ENCODE measurements at regions not wholly inside any gene's neighbourhood (a gene's known extent, or its start where the extent isn't known, plus 50 kb on each side); places are given as distances from the start of the nearest gene placed in this dataset.
"Not testable (repeated sequence)": the region's sequence is repeated elsewhere in the genome, so short reads cannot be mapped to it uniquely, and the experiment has no call there.

DNA sequence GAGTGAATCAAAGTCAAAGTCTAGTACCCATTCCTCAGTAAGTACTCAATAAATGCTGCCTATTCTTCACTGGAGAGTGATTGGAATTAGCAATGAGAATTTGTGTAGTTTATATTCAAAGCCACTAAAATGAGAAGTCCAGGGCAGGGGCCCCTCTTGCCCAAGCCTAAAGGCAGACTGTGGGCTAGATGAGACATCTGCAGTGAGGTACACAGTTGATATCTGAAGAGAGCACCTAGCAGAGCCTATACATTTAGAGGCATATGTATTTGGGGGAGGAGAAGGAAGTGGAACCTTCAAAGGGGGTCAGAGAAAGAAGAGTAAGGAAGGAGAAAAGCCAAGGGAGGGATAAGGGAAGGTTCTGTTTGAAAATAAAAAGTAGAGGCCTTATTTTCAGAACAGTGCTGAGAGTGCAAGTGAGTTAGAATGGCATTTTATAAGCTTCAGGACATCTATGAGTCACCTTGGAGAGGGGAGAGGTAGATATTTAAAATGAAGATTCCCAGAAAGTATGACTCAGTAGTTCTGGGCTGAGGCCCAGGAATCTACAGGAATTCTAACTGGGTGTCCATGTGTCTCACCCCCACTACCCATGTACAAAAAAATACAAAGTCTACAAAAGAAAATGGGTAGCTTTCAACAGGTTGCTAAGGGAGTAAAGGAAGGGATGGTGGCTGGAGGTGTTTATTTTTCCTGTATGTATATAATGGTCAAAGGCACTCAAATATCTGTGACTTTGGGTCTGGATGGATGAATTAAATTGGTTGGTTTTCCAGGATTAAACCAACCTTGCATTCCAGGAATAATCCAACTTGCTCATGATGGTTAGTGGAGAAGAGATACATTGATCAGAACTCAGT is 135.1 kb downstream of the ZFP64 start:
- peak overlapping the region; percentile 45 for H3K27ac ChIP-seq
- DNase-seq (ENCODE audit: low read depth, low spot score) = peak; percentile 52

DNA sequence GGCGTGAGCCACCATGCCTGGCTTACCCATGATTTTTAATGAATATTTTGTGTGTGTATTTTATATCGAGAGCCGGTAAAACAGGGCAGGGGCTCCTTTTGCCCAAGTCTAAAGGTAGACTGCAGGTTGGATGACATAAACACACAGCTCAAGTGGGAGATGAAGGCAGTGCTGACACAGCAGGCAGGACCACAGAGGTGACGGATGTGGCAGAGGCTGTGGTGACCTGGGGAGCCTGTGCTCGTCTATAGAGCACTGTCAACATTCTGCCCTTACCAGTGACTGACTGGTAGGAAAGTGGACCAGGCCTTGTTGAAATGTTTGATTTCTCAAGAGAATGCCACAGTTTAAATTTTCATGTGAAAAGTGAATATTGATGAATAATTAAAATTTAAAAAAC is 137.5 kb downstream of the ZFP64 start:
- DNase-seq (ENCODE audit: low read depth, low spot score) = no peak
- no peak overlapping the region for H3K27ac ChIP-seq

DNA sequence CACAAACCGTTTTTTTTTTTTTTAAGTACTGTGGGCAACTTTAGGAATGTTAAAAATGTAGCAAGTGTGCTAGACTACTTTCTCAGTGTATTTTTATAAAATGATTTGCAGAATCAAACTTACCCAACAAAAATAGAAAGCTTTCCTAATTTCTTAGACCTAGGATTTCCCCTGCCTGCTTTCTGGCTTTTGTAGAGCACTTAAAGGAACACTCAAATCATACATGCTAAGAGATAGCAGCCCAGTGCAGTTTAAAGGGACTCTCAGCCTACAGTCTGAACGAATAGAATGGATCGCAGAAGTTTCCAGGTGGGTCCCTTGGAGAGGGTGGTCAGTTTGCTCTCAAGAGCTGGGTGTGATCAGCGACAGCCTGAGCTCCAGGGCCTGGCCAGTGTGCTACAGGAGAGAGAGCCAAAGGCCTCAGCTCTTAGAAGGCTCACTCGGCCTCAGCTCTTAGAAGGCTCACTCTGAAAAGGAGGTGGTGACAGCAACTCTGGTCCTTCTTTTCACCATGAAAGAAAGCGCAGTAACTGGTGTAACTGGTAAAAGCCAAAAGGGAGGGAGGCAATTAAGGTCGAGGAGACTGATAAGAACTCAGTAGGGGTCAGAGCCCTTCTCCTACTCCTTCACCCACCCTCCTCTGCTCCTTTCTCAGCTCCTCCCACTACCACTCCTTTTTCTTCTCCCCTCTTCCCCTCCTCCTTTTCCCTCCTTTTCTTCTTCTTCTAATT is 142.4 kb downstream of the ZFP64 start:
- no peak for DNase-seq (ENCODE audit: low read depth, low spot score)
- no peak overlapping the region for H3K27ac ChIP-seq

DNA sequence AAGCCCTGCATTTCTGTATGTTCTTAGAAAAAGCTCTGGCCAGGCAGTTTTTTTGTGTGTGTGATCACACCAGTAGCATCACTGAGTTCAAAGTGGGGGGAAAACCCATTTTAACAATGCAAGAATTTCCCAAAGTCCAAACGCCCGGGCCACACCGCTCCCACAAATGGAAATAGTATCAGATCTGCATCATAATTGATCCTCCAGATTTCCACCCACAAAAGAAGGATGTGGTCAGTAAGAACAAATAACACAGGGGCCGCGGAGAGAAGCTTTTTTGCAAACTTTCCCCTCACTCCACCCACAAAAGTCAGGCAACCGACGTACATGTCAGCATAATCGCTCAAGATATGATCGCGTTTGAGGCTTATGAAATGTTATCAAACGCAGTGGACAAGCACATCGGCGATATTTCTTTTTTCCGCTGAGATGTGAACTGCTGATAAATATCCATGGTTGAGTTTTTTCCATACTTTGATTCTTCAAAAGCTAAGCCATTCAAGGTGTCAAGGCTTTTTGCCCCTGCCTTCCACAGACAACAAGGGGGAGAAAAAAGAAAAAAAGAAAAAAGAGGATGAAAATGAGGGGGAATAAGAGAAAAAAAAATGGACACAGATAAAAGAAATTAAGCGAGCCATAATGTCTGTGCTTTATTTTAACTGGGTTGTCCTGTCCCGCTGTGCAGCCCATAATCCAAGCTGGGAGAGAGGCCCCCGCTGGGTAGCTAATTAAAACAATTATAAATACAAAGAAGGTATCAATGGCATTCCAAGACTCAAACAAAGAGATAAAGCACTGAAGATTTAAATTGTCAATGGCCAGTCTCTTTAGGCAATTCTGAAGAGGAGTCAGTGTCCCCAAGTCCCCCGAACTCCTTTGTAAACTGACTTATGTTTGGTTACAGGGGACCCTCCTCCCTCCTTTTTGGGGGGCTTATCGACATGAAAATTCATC is 143.5 kb downstream of the ZFP64 start:
- H3K27ac ChIP-seq = no peak overlapping the region
- no peak for DNase-seq (ENCODE audit: low read depth, low spot score)

DNA sequence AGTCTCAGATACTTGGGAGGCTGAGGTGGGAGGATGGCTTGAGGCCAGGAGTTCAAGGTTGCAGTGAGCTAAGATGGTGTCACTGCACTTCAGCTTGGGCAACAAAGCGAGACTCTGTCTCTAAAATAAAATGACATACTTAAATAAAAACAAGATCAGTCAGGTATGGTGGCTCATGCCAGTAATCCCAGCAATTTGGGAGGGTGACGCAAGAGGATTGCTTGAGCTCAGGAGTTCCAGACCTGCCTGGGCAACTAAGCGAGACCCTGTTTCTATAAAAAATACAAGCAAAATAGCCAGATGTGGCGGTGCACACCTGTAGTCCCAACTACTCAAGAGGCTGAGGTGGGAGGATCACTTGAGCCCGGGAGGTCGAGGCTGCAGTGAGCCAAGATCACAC is 149.6 kb downstream of the ZFP64 start:
- no peak for DNase-seq (ENCODE audit: low read depth, low spot score)
- no peak overlapping the region for H3K27ac ChIP-seq

DNA sequence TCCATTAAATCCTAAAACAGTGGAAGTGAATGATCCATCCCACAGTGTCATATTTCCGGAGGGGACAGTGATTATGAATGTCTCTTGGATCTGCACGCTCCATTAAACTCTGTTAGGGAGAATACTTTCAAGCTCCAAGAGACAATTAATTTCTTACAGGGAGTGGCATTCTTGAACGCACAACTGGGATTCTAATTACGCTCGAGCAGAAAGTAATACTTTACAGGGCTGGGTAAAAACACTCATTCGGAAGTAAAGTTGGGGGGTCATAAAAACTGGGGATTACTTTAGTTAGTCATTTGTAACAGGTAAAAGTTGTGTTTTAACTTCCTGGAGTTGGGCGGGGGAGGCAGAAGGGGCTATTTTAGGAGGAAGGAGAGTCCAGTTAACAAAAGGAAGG is 151.8 kb downstream of the ZFP64 start:
- DNase-seq (ENCODE audit: low read depth, low spot score) = no peak
- no peak overlapping the region for H3K27ac ChIP-seq

DNA sequence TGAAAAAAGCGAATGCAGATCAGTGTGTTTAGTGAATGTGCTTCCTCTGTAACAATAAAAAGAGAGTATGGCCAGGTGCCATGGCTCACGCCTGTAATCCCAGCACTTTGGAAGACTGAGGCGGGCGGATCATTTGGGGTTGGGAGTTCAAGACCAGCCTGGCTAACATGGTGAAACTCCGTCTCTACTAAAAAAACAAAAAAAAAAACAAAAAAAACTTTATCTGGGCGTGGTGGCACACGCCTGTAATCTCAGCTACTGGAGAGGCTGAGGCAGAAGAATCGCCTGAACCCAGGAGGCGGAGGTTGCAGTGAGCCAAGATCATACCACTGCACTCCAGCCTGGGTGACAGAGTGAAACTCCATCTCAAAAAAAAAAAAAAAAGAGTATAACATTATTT is 152.9 kb downstream of the ZFP64 start:
- H3K27ac ChIP-seq; DNase-seq (ENCODE audit: low read depth, low spot score): not testable (repeated sequence)

DNA sequence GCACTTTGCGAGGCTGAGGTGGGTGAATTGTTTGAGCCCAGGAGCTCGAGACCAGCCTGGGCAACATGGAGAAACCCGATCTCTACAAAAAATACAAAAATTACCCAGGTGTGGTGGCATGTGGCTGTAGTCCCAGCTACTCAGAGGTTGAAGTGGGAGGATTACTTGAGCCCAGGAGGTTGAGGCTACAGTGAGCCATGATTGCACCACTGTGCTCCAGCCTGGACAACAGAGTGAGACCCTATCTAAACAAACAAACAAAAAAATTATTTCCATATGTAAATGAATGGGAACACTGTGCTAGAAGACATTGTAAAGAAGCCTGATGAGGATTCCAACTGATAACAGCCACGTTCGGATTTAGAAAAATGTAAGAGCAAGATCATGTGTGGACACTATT is 154.2 kb downstream of the ZFP64 start:
- H3K27ac ChIP-seq = no peak overlapping the region
- no peak for DNase-seq (ENCODE audit: low read depth, low spot score)

DNA sequence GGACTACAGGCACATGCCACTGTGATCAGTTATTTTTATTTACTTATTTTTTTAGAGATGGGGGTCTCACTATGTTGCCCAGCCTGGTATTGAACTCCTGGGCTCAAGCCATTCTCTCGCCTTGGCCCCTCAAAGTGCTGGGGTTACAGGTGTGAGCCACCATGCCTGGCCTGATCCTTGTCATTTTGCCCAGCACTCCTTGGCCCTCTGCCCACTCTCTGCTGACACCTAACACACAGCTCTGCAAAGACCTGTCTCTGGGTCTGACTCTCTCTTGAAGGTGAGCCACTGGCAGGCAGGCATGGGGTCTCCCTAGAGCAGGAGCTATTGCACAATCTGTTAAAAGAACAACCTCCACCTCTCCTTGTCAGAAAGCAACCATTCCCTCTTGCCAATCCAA is 155.6 kb downstream of the ZFP64 start:
- DNase-seq (ENCODE audit: low read depth, low spot score) = peak; percentile 5
- no peak overlapping the region for H3K27ac ChIP-seq

DNA sequence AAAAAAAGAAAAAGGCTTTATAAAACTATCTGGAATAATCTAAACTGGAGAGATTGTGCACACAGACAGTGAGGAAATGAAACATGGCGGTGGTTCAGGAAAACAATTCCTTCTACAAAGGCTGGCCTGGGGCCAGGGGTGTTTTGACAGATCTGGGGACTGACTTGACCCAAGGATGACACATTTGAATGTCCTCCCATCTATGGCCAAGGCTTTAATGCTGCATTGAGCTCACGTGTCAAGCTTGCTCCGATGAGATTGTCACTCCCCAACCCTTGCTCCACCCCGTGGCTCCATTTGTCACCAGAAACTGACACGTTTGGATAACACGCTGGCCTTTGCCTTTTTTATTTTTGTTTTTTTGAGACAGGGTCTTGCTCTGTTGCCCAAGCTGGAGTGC is 156.1 kb downstream of the ZFP64 start:
- no peak overlapping the region for H3K27ac ChIP-seq
- no peak for DNase-seq (ENCODE audit: low read depth, low spot score)

DNA sequence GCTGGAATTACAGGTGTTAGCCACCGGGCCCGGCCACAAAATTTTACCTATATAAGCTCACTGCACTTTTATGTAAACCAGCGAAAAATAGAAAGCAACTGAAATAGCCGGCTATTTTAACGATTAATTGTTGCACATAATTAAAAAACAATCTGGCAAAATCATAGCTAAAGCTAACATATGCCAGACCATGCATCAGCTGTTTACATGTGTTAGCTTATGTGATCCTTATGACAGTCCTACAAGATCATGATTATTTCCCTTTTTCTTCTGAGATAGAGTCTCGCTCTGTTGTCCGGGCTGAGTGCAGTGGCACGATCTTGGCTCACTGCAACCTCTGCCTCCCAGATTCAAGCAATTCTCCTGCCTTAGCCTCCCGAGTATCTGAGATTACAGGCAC is 157.0 kb downstream of the ZFP64 start:
- no peak overlapping the region for H3K27ac ChIP-seq
- no peak for DNase-seq (ENCODE audit: low read depth, low spot score)

DNA sequence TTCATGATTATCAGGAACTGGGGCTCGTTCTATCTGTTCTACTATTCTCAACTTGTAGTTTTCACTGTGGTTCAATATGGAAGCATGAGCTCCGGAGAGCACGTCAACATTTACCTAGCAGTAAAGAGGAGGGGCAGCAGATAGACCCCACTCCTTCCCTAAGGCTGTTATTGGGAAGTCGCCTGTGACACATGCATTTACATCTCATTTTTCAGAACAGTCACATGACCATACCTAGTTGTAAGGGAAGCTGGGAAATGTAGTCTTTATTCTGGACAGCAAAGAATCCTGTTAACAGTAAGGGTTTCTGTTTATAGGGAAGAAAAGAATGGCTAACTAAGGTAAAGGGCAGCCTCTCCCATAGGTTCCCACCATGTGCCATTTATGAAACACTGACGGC is 158.3 kb downstream of the ZFP64 start:
- no peak overlapping the region for H3K27ac ChIP-seq
- DNase-seq (ENCODE audit: low read depth, low spot score) = no peak

DNA sequence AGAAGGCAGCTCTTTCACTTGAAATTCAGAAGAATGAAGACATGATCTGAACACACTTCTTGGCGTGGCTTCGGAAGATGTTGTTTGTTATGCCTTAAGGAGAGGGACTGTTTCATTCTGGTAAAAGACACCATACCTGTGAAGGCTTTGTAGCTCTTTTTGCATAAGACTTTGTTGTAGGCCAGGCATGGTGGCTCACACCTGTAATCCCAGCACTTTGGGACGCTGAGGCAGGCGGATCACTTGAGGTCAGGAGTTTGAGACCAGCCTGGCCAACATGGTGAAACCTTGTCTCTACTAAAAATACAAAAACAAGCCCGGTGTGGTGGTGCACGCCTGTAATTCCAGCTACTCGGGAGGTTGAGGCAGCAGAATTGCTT is 159.3 kb downstream of the ZFP64 start:
- not testable (repeated sequence) for H3K27ac ChIP-seq; DNase-seq (ENCODE audit: low read depth, low spot score)

DNA sequence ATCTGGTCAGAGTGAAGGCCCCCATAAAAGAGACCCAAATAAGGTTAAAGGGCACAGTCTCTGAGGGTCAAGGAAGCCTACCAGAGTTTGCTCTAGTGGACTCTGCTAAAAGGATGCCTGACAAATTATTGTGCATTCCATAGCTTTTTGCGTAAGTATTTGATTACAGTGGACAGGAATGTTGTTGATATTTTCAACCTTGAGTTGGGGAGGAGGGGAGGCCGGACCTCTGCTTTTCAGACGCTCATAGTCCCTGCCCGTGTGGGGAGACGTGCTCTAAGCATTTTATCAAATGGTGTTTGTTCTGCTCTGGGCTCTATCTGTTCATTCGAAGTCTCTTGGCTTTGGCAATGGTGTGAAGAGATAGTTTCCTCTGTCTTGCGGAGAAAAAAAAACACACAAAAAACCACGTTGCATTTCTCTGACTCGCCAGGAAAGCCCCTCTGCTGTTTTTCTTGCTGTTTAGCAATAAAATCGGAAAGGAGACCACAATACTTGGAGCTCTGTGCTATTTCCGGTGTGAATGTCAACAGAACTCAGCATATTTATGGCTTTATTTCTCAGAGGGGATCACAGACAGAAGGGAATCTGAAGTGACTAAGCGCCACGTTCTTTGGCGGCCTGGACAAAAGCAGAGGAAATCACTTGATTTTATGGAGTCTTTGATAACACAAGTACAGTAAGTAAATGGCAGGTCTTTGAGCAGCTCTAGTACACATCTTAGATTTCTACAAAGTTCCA is 159.8 kb downstream of the ZFP64 start:
- no peak overlapping the region for H3K27ac ChIP-seq
- no peak for DNase-seq (ENCODE audit: low read depth, low spot score)

DNA sequence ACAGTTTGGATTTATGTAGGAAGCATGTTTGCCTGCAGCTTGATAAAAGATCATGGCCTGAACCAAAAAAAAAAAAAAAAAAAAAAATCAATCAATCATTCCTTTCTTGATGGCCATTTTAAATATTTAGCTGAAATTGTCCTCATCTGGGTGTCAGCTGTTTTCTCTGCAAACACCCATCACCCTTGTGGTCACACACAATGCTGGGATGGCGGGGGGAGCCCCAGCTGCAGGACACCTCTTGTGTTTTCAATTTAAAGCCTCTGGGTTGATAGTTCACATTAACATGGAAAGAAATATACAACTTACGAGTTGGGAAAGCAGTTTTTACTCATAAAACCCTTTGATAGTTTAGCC is 160.4 kb downstream of the ZFP64 start:
- H3K27ac ChIP-seq = no peak overlapping the region
- no peak for DNase-seq (ENCODE audit: low read depth, low spot score)

DNA sequence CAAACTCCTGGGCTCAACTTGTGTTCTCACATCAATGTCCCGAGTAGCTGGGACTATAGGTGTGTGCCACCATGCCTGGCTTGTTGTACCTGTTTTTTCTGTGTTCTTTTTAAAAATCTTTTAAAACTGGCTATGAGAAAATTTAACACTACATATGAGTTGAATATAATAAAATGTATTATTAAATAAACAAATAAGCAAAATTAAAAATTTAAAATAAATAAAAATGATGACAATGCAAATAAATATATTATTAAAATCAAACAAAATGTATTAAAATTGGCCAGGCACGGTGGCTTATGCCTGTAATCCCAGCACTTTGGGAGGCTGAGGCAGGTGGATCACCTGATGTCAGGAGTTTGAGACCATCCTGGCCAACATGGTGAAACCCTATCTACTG is 162.4 kb downstream of the ZFP64 start:
- H3K27ac ChIP-seq; DNase-seq (ENCODE audit: low read depth, low spot score): not testable (repeated sequence)

DNA sequence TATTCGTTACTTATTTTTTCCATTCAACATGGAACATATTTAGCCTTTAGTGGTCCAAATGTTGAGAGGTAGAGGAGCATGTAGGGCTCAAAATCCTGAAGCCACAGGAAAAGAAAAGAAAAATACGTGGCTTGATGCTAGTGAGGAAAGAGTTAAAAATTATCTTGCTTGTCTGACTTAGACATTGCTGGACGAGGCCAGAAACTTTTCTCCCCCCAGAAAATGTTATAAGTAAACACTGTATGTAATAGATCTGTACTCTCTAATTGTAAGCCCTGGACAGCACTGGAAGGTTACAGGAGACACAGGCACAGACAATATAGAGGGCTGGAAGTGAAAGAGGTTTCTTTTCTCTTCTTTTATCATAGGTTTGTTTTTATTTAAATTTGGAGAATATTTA is 165.6 kb downstream of the ZFP64 start:
- H3K27ac ChIP-seq = no peak overlapping the region
- DNase-seq (ENCODE audit: low read depth, low spot score) = no peak

DNA sequence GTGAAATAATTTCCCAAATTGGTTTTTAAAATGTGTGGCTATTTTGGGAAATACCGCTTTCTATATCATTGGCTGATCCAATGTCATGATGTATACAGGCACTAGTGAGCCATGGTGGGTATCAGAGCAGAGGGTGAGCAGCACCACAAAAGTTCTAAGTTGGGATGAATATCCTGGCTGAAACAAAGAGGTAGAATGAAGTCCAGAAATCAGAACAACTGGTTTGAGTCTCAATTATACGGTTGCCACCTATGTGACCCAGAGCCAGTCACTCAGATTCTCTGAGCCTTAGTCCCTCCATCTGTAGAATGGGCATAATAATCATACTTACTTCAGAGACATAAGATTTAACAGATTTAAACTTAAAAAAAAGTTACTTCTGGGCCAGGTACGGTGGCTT is 172.3 kb downstream of the ZFP64 start:
- no peak overlapping the region for H3K27ac ChIP-seq
- no peak for DNase-seq (ENCODE audit: low read depth, low spot score)

DNA sequence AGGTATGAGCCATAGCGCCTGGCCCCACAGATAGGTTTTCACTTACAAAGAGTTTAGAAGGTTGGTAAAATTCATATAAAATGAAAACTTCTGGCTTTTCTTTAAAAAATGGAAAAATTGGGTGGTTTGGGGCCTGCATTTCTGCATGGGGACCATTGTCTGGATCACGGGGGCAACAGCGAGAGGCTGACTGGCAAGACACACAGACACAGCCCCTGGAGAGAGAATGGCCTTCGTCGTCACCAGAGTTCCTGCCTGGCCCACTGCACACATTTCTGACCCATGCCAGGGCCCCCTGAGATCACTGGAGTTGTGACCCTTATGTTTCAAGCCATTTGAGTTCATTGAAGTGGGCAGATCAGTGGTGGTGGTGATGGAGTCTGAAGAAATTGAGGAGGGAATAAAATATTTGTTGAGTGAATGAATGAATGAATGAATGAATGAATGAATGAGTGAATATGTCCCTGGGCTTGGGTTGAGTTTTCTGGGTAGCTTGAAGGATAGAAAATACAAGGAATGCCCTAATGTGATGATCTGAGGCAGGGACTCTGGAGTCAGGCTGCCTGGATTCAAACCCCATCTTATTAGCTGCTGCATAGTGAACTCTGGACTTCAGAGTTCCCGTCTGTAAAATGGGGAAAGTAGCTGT is 173.8 kb downstream of the ZFP64 start:
- no peak overlapping the region for H3K27ac ChIP-seq
- no peak for DNase-seq (ENCODE audit: low read depth, low spot score)

DNA sequence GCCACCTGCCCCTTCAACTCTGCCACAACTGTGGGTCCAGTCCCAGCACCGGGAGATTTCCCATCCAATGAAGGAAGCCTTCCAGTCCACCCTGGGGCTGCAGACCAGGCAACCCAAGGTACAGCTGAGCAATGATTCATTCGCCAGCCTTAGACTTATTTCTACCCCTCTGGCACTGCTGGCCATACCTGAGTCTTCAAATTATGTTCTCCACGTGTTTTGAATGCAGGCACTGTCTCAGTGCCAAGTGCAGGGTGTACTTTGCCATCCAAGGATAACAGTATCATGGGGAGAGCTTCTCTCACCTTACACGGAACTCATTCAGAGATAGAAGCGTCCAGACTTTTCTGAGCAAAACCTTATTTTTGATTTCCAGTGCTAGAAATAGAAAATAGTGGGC is 175.6 kb downstream of the ZFP64 start:
- DNase-seq (ENCODE audit: low read depth, low spot score) = no peak
- H3K27ac ChIP-seq = no peak overlapping the region
